ENCODE measurements at regions not wholly inside any gene's neighbourhood (a gene's known extent, or its start where the extent isn't known, plus 50 kb on each side); places are given as distances from the start of the nearest gene placed in this dataset.
A peak's percentile ranks its signal among the peaks of the same experiment; 100 is the strongest.

- peak; percentile 71 for DNase-seq
These were observed 103.4 kb upstream of the BTBD3 start for GRCh38 chr20:11814267-11814666.

- no peak for DNase-seq
These were observed 96.9 kb upstream of the BTBD3 start for GRCh38 chr20:11820838-11821237.

GRCh38 chr20:11822540-11822794, 95.2 kb upstream of the BTBD3 start:
- DNase-seq: no peak

- DNase-seq: no peak
These were observed 91.4 kb upstream of the BTBD3 start for GRCh38 chr20:11826334-11826733.

GRCh38 chr20:11832397-11832796, 85.3 kb upstream of the BTBD3 start:
- DNase-seq: no peak

- no peak for DNase-seq
These were observed 84.8 kb upstream of the BTBD3 start for GRCh38 chr20:11832851-11833250.

GRCh38 chr20:11833825-11834224, 83.9 kb upstream of the BTBD3 start:
- DNase-seq: no peak

GRCh38 chr20:11838076-11838636, 79.5 kb upstream of the BTBD3 start:
- DNase-seq: no peak

- no peak for DNase-seq
These were observed 75.7 kb upstream of the BTBD3 start for GRCh38 chr20:11841972-11842461.

GRCh38 chr20:11843289-11843688, 74.4 kb upstream of the BTBD3 start:
- DNase-seq: no peak

GRCh38 chr20:11844691-11845090, 73.0 kb upstream of the BTBD3 start:
- peak; percentile 63 for DNase-seq

GRCh38 chr20:11845340-11845739, 72.4 kb upstream of the BTBD3 start:
- DNase-seq: peak; percentile 23

GRCh38 chr20:11846131-11846530, 71.6 kb upstream of the BTBD3 start:
- no peak for DNase-seq

- DNase-seq: no peak
These were observed 69.9 kb upstream of the BTBD3 start for GRCh38 chr20:11847827-11848226.

GRCh38 chr20:11849270-11849915, 68.3 kb upstream of the BTBD3 start:
- peak; percentile 21 for DNase-seq

- DNase-seq: peak; percentile 46
These were observed 67.6 kb upstream of the BTBD3 start for GRCh38 chr20:11849976-11850670.

GRCh38 chr20:11850901-11851300, 66.8 kb upstream of the BTBD3 start:
- DNase-seq: no peak

- no peak for DNase-seq
These were observed 66.0 kb upstream of the BTBD3 start for GRCh38 chr20:11851646-11852045.

- no peak for DNase-seq
These were observed 65.5 kb upstream of the BTBD3 start for GRCh38 chr20:11852189-11852588.

- peak; percentile 28 for DNase-seq
These were observed 64.9 kb upstream of the BTBD3 start for GRCh38 chr20:11852811-11853210.

- DNase-seq: no peak
These were observed 64.3 kb upstream of the BTBD3 start for GRCh38 chr20:11853359-11853758.

- DNase-seq: no peak
These were observed 56.2 kb upstream of the BTBD3 start for GRCh38 chr20:11861479-11861878.

- DNase-seq: no peak
These were observed 50.3 kb upstream of the BTBD3 start for GRCh38 chr20:11867291-11867919.

Data from NCI-H226 (cell line).